ENCODE measurements at regions not wholly inside any gene's neighbourhood (a gene's known extent, or its start where the extent isn't known, plus 50 kb on each side); places are given as distances from the start of the nearest gene placed in this dataset.

GRCh38 chr5:67360047-67360446, 163.4 kb upstream of the CD180 start:
- no peak overlapping the region for H3K27ac Mint-ChIP-seq
- 46% methylated on average over 2 of the region's 3 CpGs for WGBS (ENCODE audit: insufficient coverage)
- CTCF ChIA-PET = interaction anchor here (0.8 kb wide), 1 partner anchor 1101 kb away, joined by 3 read pairs; no protein-coding TSS in a partner anchor

GRCh38 chr5:67358186-67358585, 161.6 kb upstream of the CD180 start:
- Mint-ChIP-seq H3K4me1 (peaks cover 7% of the 10 kb centered on the region), H3K4me3 (no peak overlapping the region), H3K27me3 (peaks cover 16% of the 10 kb centered on the region), H3K27ac (no peak overlapping the region), H3K9me3 (ENCODE audit: insufficient read depth) (no peaks in the 10 kb centered on the region)
- H3K9ac ChIP-seq (ENCODE audit: low read length) = no peak overlapping the region
- H3K4me1 ChIP-seq (ENCODE audit: control insufficient read depth in 2 of 2, insufficient read depth in 2 of 2, low read length in 2 of 2) = peaks cover 0 to 5% of the 10 kb centered on the region in 2 donors
- H3K27me3 ChIP-seq (replicated peaks in 1 of 4; ENCODE audit: control extremely low read depth in 1 of 4, control insufficient read depth in 3 of 4, insufficient read depth in 4 of 4, low read length in 3 of 4) = no peaks in the 10 kb centered on the region
- intact Hi-C loops (cut with micrococcal nuclease) = no loop called here
- no peaks in the 10 kb centered on the region for H4K20me1 ChIP-seq (ENCODE audit: control insufficient read depth, insufficient read depth, low read length, poor library complexity, severe bottlenecking)
- ChIA-PET POLR2A (no interaction called here), CTCF (no interaction called here)
- no peak overlapping the region for H3K4me3 ChIP-seq (ENCODE audit: control extremely low read depth in 1 of 5, extremely low read depth in 1 of 5, insufficient read depth in 1 of 5, low read depth in 2 of 5, low read length in 4 of 5)
- no peaks in the 10 kb centered on the region for H3K79me2 ChIP-seq (ENCODE audit: control insufficient read depth, insufficient read depth, low read length)
- no peaks in the 10 kb centered on the region for H3K9me3 ChIP-seq (ENCODE audit: control extremely low read depth in 1 of 3, control insufficient read depth in 2 of 3, insufficient read depth in 1 of 3, low read length in 2 of 3)
- no peaks in the 10 kb centered on the region for H3K36me3 ChIP-seq (replicated peaks in 1 of 2; ENCODE audit: control extremely low read depth in 1 of 2, control insufficient read depth in 1 of 2, extremely low read depth in 1 of 2, insufficient read depth in 2 of 2, low read length in 1 of 2)
- TF ChIP-seq EZH2 (IDR thresholded peaks at IDR 0.05; ENCODE audit: borderline replicate concordance, insufficient read depth, low read depth, low read length, poor library complexity, severe bottlenecking) (no peak), CTCF (IDR thresholded peaks at IDR 0.05) (no peak)
- ATAC-seq (ENCODE audit: low read depth) (no peak), DNase-seq (no peak)
- no peak overlapping the region for H3K27ac ChIP-seq (ENCODE audit: low read length in 2 of 2)
- no peak overlapping the region for H2AFZ ChIP-seq (ENCODE audit: insufficient read depth, low read depth, low read length, poor library complexity, severe bottlenecking)
- no peak overlapping the region for H3K4me2 ChIP-seq (replicated peaks; ENCODE audit: low read depth, low read length, poor library complexity, severe bottlenecking)

More at GRCh38 chr5:67360047-67360446, 163.4 kb upstream of the CD180 start:
- intact Hi-C loops (cut with micrococcal nuclease) = no loop called here
- peaks cover 4% of the 10 kb centered on the region for H3K4me1 Mint-ChIP-seq
- H3K27ac ChIP-seq (ENCODE audit: low read length in 2 of 2) = no peak overlapping the region
- H4K20me1 ChIP-seq (ENCODE audit: control insufficient read depth, insufficient read depth, low read length, poor library complexity, severe bottlenecking) = no peaks in the 10 kb centered on the region
- no peak overlapping the region for H3K4me3 ChIP-seq (ENCODE audit: control extremely low read depth in 1 of 5, extremely low read depth in 1 of 5, insufficient read depth in 1 of 5, low read depth in 2 of 5, low read length in 4 of 5)
- peak overlapping the region; percentile 8 for H2AFZ ChIP-seq (ENCODE audit: insufficient read depth, low read depth, low read length, poor library complexity, severe bottlenecking)
- H3K9ac ChIP-seq (ENCODE audit: low read length) = no peak overlapping the region
- no peak for ATAC-seq (ENCODE audit: low read depth)
- H3K27me3 Mint-ChIP-seq = peaks cover 13% of the 10 kb centered on the region
- no peaks in the 10 kb centered on the region for H3K9me3 ChIP-seq (ENCODE audit: control extremely low read depth in 1 of 3, control insufficient read depth in 2 of 3, insufficient read depth in 1 of 3, low read length in 2 of 3)
- POLR2A ChIA-PET = no interaction called here
- H3K36me3 ChIP-seq (replicated peaks in 1 of 2; ENCODE audit: control extremely low read depth in 1 of 2, control insufficient read depth in 1 of 2, extremely low read depth in 1 of 2, insufficient read depth in 2 of 2, low read length in 1 of 2) = no peaks in the 10 kb centered on the region
- H3K79me2 ChIP-seq (ENCODE audit: control insufficient read depth, insufficient read depth, low read length) = no peaks in the 10 kb centered on the region
- H3K4me2 ChIP-seq (replicated peaks; ENCODE audit: low read depth, low read length, poor library complexity, severe bottlenecking) = no peak overlapping the region
- no peak for DNase-seq
- no peaks in the 10 kb centered on the region for H3K27me3 ChIP-seq (replicated peaks in 1 of 4; ENCODE audit: control extremely low read depth in 1 of 4, control insufficient read depth in 3 of 4, insufficient read depth in 4 of 4, low read length in 3 of 4)
- H3K4me3 Mint-ChIP-seq = no peak overlapping the region
- H3K4me1 ChIP-seq (ENCODE audit: control insufficient read depth in 2 of 2, insufficient read depth in 2 of 2, low read length in 2 of 2) = no peaks in the 10 kb centered on the region
- no peaks in the 10 kb centered on the region for H3K9me3 Mint-ChIP-seq (ENCODE audit: insufficient read depth)
- TF ChIP-seq EZH2 (IDR thresholded peaks at IDR 0.05; ENCODE audit: borderline replicate concordance, insufficient read depth, low read depth, low read length, poor library complexity, severe bottlenecking) (no peak), CTCF (IDR thresholded peaks at IDR 0.05) (no peak)

All from B cell (primary cell).